IPS-15b (cell line): ENCODE measurements at regions not wholly inside any gene's neighbourhood (a gene's known extent, or its start where the extent isn't known, plus 50 kb on each side); places are given as distances from the start of the nearest gene placed in this dataset.

Experiments used
- H3K27me3 ChIP-seq: one replicate; pipeline ENCODE4 v1.6.1; 2013; ENCODE audit warnings: low read length; ENCODE audit not compliant: control insufficient read depth, insufficient read depth
- H3K36me3 ChIP-seq: one replicate; pipeline ENCODE4 v1.6.1; 2013; ENCODE audit warnings: low read length; ENCODE audit not compliant: control insufficient read depth, insufficient read depth
- H3K4me1 ChIP-seq: one replicate; pipeline ENCODE4 v1.6.1; 2013; ENCODE audit warnings: mild to moderate bottlenecking, low read length; ENCODE audit not compliant: control insufficient read depth, insufficient read depth
- H3K4me3 ChIP-seq: one replicate; pipeline ENCODE4 v1.5.1; 2013; ENCODE audit warnings: low read depth, low read length
- H3K9ac ChIP-seq: one replicate; pipeline ENCODE4 v1.6.1; 2013; ENCODE audit warnings: low read depth, mild to moderate bottlenecking, low read length
- H3K9me3 ChIP-seq: one replicate; pipeline ENCODE4 v1.6.1; 2013; ENCODE audit warnings: mild to moderate bottlenecking, low read length; ENCODE audit not compliant: control insufficient read depth, insufficient read depth

DNA sequence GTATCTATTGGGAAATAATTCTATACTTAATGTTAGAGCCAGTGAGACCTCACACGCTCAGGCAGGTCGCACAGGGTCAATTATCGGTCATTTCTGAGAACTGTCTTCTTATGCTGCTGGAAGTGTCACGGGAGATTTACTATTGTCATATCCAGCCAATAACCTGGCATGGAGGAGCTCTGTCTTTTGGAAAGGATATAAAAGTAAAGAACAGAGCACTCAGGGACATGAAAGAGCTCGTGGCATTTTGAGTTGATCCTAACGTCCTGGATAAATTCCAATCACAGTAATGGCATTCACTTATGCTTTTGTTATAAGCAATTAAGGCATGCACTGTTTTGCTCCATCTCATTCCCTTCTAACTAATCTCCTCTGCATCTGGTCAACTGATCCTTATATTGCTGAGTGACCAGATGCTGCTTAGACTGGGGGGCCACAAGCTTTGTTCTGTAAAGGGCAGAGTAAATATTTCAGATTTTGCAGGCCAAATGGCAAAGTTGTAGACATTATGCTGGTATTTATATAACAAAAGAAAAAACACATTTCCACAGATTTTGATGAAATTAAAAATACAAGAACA is 453.5 kb upstream of the SMIM21 start:
- no peaks in the 10 kb centered on the region for H3K4me1 ChIP-seq
- no peak overlapping the region for H3K9ac ChIP-seq
- H3K9me3 ChIP-seq, result peaks cover 4% of the 10 kb centered on the region
- no peak overlapping the region for H3K4me3 ChIP-seq
- H3K27me3 ChIP-seq, result no peaks in the 10 kb centered on the region
- H3K36me3 ChIP-seq, result no peaks in the 10 kb centered on the region

DNA sequence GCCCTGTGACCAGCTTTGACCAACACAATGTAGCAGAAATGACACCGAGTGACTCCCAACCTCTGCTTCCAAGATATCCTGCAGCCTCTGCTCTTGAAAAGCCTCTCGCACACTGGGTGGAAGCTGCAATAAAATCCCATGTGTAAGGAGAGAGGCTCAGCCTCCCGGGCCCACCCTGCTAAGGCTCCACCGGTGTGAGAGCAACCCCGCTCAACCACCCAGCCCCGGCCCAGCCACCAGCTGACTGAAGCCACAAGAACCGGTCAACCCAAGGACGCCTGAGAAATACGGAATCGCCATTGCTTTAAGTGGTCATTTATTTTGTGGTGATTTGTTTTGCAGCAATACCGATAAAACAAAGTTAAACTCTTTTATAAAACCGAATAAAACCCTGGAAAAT is 452.8 kb upstream of the SMIM21 start:
- H3K27me3 ChIP-seq, result no peaks in the 10 kb centered on the region
- H3K36me3 ChIP-seq, result no peaks in the 10 kb centered on the region
- no peak overlapping the region for H3K9ac ChIP-seq
- peaks cover 4% of the 10 kb centered on the region for H3K9me3 ChIP-seq
- no peaks in the 10 kb centered on the region for H3K4me1 ChIP-seq
- H3K4me3 ChIP-seq, result no peak overlapping the region

DNA sequence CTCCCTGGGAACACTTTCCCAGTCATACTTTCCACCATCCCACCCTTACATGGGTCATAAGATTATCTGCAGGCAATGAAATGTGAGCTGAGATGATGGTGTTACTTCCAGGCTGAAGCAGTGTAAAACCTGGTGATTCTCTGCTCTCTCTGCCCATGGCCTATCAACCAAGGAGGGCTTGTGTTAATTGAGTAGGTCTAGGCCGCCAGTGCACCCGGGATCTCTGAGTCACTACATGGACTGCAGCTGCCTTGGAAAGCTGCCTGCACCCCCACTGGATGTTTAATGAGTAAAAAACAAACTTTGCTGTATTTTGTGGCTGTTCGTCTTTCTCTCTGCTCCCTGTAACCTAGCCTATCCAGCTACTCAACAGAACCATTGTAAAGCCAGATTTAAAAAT is 451.7 kb upstream of the SMIM21 start:
- Histone ChIP-seq H3K4me3 (no peak overlapping the region), H3K9me3 (peaks cover 4% of the 10 kb centered on the region), H3K4me1 (no peaks in the 10 kb centered on the region), H3K9ac (no peak overlapping the region), H3K36me3 (no peaks in the 10 kb centered on the region), H3K27me3 (no peaks in the 10 kb centered on the region)

DNA sequence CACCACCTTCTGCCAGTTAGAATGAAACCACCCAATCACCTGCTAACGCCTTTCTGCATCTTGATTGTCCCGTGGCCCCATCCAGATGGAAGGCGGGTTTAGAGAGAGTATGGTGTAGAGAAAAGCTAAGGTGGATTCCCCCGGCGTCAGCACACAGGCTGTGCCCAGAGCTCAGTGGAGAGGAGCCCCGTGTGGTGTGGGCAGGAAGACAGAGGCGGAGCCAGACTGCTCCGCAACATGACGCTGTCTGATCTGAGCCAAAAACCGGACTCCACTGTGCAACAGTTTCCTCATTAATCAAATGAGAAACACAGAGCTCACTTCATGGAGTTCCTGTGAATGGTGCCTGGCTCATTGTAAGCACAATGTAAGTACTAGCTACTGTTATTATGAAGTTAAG is 448.1 kb upstream of the SMIM21 start:
- H3K4me1 ChIP-seq, result no peaks in the 10 kb centered on the region
- no peaks in the 10 kb centered on the region for H3K27me3 ChIP-seq
- H3K4me3 ChIP-seq, result no peak overlapping the region
- no peaks in the 10 kb centered on the region for H3K36me3 ChIP-seq
- peaks cover 4% of the 10 kb centered on the region for H3K9me3 ChIP-seq
- no peak overlapping the region for H3K9ac ChIP-seq

DNA sequence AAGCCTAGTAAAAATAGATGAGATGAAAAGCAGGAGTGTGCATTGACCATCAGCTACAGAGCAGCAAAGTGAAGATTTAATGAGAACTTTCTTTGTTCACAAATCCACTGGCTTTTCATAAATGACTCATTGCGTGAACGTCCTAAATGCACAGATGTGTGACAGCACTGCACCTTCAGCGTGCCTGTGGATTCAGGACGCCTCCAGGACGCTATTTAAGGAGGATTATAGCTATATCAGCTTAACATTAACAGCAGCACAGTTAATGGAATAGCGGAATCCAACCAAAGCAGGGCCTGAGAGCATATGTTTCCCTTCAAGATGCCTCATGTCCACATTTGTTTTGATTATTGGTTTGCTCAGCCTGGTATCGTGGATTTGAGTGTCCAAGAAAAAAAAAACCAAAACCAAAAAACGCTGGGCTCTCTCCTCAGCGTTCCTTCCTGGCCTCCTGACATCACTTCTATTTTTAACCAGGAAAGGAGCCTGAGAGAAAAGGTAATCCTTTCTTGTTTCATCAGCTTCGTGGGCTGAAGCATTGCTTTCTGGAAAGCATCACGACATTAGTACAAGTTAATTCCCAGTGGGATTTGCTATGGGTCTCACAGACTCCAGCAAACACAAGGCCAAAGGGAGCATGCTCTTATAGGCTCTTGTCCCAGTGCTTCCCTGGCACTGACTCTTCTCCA is 447.0 kb upstream of the SMIM21 start:
- Histone ChIP-seq H3K9ac (no peak overlapping the region), H3K27me3 (no peaks in the 10 kb centered on the region), H3K9me3 (peaks cover 4% of the 10 kb centered on the region), H3K4me3 (no peak overlapping the region), H3K36me3 (no peaks in the 10 kb centered on the region), H3K4me1 (no peaks in the 10 kb centered on the region)

DNA sequence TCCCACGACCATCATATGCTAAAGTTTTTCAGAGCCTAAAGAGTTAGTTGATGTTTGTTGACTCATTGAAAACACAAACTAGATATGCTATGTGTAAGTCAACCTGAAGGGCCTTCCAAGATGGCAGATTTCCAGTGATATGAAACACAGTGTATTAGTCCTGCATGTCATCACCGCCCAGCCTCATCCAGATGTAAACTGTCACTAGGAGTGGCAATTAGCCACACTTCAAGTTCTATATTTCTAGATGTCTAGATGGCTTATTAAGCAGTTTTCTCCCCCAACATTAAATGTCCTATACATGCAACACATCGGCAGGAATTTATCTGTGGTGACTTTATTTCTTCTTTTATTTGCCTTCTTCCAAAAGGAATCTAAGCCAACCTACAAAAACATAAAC is 444.1 kb upstream of the SMIM21 start:
- no peaks in the 10 kb centered on the region for H3K9me3 ChIP-seq
- peaks cover 2% of the 10 kb centered on the region for H3K4me1 ChIP-seq
- no peak overlapping the region for H3K9ac ChIP-seq
- no peak overlapping the region for H3K4me3 ChIP-seq
- no peaks in the 10 kb centered on the region for H3K27me3 ChIP-seq
- H3K36me3 ChIP-seq, result no peaks in the 10 kb centered on the region

DNA sequence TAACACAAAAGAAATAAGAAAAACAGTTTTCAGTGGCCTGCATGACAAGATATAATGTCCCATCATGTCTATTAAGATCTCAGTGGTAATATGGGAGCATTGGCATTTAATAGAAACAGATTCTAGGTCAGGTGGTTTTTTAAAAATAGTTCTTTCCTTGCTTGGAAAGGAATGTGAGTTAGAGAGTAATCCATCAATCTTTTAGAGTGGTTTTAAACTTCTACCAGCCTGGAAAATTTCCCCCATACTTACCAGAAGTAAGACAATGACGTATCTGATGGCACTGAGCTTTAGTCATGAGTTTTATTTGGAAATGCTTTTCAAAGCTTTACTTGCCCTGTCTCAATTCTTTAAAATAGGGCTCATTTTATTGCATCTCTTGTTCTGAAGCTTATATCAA is 441.7 kb upstream of the SMIM21 start:
- no peaks in the 10 kb centered on the region for H3K36me3 ChIP-seq
- H3K27me3 ChIP-seq, result no peaks in the 10 kb centered on the region
- peaks cover 2% of the 10 kb centered on the region for H3K4me1 ChIP-seq
- H3K4me3 ChIP-seq, result no peak overlapping the region
- H3K9me3 ChIP-seq, result no peaks in the 10 kb centered on the region
- no peak overlapping the region for H3K9ac ChIP-seq

DNA sequence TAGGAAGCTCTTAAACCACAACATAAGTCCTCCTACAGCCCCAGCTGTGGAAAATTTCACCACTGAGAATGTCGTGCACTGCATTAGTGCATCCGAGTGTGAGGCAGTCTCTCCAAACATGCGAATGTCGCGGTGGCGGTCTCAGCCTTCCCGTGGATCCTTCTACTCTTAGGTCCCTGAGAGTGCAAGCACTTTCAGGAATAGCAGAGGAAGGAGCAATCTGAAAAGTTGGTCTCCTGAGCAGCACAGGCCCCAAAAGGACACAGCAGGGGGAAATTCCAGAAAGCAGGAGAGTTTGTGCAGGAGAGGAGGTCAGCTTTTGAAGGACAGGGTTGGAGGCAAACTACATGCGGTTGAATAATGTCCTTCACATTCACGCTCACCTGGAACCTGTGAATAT is 440.5 kb upstream of the SMIM21 start:
- Histone ChIP-seq H3K27me3 (no peaks in the 10 kb centered on the region), H3K9ac (no peak overlapping the region), H3K4me3 (no peak overlapping the region), H3K4me1 (peaks cover 2% of the 10 kb centered on the region), H3K36me3 (no peaks in the 10 kb centered on the region), H3K9me3 (no peaks in the 10 kb centered on the region)

DNA sequence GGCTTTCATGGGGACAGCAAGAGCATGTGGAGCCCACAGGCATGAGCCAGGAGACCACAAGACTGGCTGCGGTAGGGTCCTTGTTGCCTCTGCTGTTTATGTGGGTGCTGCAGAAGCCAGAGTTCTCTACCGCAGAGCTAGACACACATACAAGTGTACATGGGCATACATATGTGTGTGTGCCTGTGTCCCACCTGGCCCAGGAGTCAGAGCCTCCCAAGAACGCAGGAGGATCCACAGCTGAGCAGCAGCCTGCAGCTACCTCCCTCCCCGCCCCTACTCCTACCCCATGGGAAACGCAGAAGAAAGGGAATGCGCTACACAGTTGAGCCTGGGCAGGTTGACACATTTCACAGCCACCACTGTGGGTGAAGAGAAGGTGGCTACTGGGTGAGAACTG is 438.1 kb upstream of the SMIM21 start:
- Histone ChIP-seq H3K9ac (no peak overlapping the region), H3K36me3 (no peaks in the 10 kb centered on the region), H3K27me3 (no peaks in the 10 kb centered on the region), H3K4me3 (no peak overlapping the region), H3K9me3 (no peaks in the 10 kb centered on the region), H3K4me1 (peaks cover 2% of the 10 kb centered on the region)

DNA sequence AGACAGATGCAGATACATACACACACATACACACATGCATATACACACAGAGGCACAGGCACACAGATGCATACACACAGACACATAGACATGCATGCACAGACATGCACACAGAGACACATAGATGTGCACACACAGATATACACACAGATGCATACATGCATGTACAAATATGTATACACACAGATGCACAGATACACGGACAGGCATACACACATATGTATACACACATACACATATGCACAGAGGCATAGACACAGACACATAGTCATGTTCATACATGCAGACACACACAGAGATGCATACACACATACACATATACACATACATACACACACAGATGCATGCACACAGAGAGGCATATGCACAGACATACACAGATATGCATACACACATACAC is 437.3 kb upstream of the SMIM21 start:
- Histone ChIP-seq H3K4me3 (no peak overlapping the region), H3K27me3 (no peaks in the 10 kb centered on the region), H3K9me3 (no peaks in the 10 kb centered on the region)

DNA sequence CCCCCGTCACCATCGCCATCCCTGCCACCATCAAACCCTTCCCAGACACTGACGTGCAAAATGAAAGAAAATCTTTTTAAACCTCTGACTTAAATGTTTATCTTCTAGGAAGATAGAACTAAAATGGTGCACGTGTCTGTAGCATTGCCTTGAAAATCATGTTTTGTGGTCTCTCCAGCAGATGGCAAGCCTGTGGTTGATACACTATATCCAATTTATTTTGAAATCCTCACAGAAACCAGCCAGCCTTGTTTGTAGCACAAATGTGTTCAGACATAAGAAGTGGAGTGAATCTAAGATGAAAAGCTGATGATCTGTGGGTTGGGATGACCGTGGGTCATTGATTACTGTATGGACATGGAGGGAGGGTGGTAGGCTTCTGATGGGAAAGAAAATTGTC is 436.2 kb upstream of the SMIM21 start:
- Histone ChIP-seq H3K4me1 (peaks cover 2% of the 10 kb centered on the region), H3K4me3 (no peak overlapping the region), H3K27me3 (no peaks in the 10 kb centered on the region), H3K9me3 (no peaks in the 10 kb centered on the region), H3K36me3 (no peaks in the 10 kb centered on the region), H3K9ac (no peak overlapping the region)

More for the DNA sequence above, 437.3 kb upstream of the SMIM21 start:
- peaks cover 2% of the 10 kb centered on the region for H3K4me1 ChIP-seq
- H3K36me3 ChIP-seq, result no peaks in the 10 kb centered on the region
- no peak overlapping the region for H3K9ac ChIP-seq

DNA sequence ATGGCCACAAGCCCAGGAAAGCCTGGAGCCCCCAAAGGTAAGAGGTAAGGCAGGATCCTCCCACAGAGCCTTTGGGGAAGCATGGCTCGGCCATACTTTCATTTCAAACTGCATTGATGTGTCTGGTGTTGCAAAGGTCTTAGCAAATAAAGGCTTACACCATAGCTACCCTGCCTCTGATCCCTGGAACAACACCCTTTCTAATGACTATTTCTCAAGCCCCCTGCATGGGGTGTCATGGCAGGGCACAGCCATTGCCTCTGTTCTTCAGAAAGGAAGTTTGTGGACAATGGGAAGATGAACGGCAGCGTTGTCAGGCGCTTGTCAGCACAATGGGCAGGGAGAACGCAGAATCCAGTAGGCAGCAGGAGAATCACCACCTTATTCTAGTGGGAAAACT is 435.0 kb upstream of the SMIM21 start:
- Histone ChIP-seq H3K27me3 (no peaks in the 10 kb centered on the region), H3K36me3 (no peaks in the 10 kb centered on the region), H3K4me1 (no peaks in the 10 kb centered on the region), H3K9me3 (no peaks in the 10 kb centered on the region), H3K9ac (no peak overlapping the region), H3K4me3 (no peak overlapping the region)
